Activated CD4-positive, alpha-beta memory T cell treated with anti-CD3 and anti-CD28 coated beads for 36 hours (primary cell): ENCODE measurements at regions not wholly inside any gene's neighbourhood (a gene's known extent, or its start where the extent isn't known, plus 50 kb on each side); places are given as distances from the start of the nearest gene placed in this dataset.
"Not testable (repeated sequence)": the region's sequence is repeated elsewhere in the genome, so short reads cannot be mapped to it uniquely, and the experiment has no call there.

Experiments used
- CTCF ChIA-PET: fragments of 350-600 bp; sonication (Branson Sonifier 250); formaldehyde crosslinking; loops from one replicate; lab custom pipeline; 2021; ENCODE audit warnings: antibody characterized with exemption, inconsistent platforms; lab: Charles Lee
- POLR2A ChIA-PET: fragments of 350-600 bp; sonication (Branson Sonifier 250); formaldehyde crosslinking; loops from one replicate; lab custom pipeline; 2021; ENCODE audit warnings: antibody characterized with exemption; lab: Charles Lee
- DNase-seq: peaks from one replicate; pipeline ENCODE4 v3.0.0-alpha.2; 2020
- H3K27ac Mint-ChIP-seq: one replicate; pipeline ENCODE4 v1.8.0; 2021; ENCODE audit warnings: mixed read lengths
- H3K27me3 Mint-ChIP-seq: one replicate; pipeline ENCODE4 v1.8.0; 2021; ENCODE audit warnings: mixed read lengths
- H3K36me3 Mint-ChIP-seq: one replicate; pipeline ENCODE4 v1.8.0; 2021; ENCODE audit warnings: mixed read lengths
- H3K4me1 Mint-ChIP-seq: one replicate; pipeline ENCODE4 v1.8.0; 2021; ENCODE audit warnings: low read depth, mixed read lengths
- H3K4me3 Mint-ChIP-seq: one replicate; pipeline ENCODE4 v1.8.0; 2021; ENCODE audit warnings: mild to moderate bottlenecking, mixed read lengths
- H3K9me3 Mint-ChIP-seq: one replicate; pipeline ENCODE4 v1.8.0; 2021; ENCODE audit warnings: mixed read lengths
- intact Hi-C: fragments of 100-400 bp; cut with micrococcal nuclease; formaldehyde crosslinking; loops from one replicate; pipeline ENCODE4 v1.15.1; 2023

DNA sequence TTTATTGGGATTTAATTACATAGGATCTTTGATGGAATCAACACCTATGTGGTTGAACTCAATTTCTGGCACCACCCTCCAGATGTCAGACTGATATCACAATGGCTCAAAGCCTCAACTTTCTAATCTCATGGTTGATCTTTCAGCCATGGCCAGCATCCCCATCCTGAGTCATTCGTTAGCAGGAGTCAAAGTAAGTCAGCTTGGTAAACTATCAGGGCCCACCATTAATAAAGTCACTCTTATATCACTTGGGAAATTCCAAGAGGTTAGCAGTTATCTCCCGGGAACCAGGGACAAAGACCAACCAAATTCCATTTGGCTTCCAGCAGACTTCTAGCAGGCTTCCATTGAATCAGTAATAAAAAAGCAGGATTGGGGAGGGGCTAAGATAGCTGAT lies 50.7 kb upstream of the TNFSF4 start:
- no peaks in the 10 kb centered on the region for H3K4me1 Mint-ChIP-seq
- H3K27ac Mint-ChIP-seq: no peak overlapping the region
- H3K36me3 Mint-ChIP-seq: peaks cover 11% of the 10 kb centered on the region
- POLR2A ChIA-PET: no interaction called here
- peaks cover 24% of the 10 kb centered on the region for H3K9me3 Mint-ChIP-seq
- CTCF ChIA-PET: interaction anchor here (1.5 kb wide), 1 partner anchor 19 kb away, joined by 4 read pairs; no protein-coding TSS in a partner anchor
- no peak overlapping the region for H3K4me3 Mint-ChIP-seq
- intact Hi-C loops: loop anchor here (5.0 kb wide), 1 partner anchor 154 kb away; no protein-coding TSS in a partner anchor
- DNase-seq: no peak
- H3K27me3 Mint-ChIP-seq: no peaks in the 10 kb centered on the region

DNA sequence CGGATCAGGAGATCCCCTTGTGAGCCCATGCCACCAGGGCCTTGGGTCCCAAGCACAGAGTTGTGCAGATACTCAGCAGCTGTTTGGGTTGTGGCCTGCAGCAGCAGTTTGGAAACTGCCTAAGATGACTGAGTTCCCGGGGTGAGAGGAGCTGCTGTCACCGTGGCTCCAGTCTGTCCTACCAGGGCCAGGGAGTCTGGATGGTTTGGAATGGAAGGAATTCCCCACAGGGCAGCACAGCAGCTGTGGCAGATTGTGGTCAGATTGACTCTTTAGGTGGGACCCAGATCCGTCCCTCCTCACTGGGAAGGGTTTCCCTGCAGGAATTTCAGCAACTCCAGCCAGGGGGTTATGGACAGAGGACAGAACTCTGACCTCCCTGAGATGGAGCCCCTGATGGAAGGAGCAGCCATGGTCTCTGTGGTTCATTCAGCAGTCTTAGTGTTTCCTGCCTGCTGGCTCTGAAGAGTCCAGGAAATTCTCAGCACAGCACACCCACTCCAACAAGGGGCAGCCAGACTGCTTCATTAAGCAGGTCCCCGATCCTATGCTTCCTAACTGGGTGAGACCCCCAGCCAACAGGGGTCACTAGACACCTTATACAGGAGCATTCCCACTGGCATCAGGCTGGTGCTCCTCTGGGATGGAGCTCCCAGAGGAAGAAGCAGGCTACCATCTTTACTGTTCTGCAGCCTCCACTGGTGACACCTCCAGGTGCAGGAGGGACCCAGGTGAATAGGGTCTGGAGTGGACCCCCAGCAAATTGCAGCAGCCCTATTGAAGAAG lies 51.5 kb upstream of the TNFSF4 start:
- ChIA-PET CTCF (no interaction called here), POLR2A (no interaction called here)
- Mint-ChIP-seq H3K27ac (no peak overlapping the region), H3K36me3 (peaks cover 11% of the 10 kb centered on the region), H3K9me3 (peaks cover 25% of the 10 kb centered on the region), H3K27me3 (no peaks in the 10 kb centered on the region), H3K4me3 (no peak overlapping the region), H3K4me1 (no peaks in the 10 kb centered on the region)
- intact Hi-C loops: loop anchor here (5.0 kb wide), 1 partner anchor 154 kb away; no protein-coding TSS in a partner anchor
- no peak for DNase-seq

DNA sequence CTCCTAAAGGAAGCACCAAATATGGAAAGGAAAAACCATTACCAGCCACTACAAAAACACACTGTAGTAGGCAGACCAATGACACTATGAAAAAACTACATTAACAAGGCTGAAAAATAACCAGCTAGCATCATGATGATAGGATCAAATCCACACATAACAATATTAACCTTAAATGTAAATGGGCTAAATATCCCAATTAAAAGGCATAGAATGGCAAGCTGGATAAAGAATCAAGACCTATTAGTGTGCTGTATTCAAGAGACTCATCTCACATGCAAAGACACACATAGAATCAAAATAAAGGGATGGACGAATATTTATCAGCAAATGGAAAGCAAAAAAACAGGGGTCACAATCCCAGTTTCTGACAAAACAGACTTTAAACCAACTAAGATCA lies 53.2 kb upstream of the TNFSF4 start:
- H3K4me3 Mint-ChIP-seq, H3K27me3 Mint-ChIP-seq, intact Hi-C loops, H3K4me1 Mint-ChIP-seq, POLR2A ChIA-PET, H3K27ac Mint-ChIP-seq, DNase-seq, CTCF ChIA-PET: not testable (repeated sequence)
- peaks cover 11% of the 10 kb centered on the region for H3K36me3 Mint-ChIP-seq
- peaks cover 25% of the 10 kb centered on the region for H3K9me3 Mint-ChIP-seq

DNA sequence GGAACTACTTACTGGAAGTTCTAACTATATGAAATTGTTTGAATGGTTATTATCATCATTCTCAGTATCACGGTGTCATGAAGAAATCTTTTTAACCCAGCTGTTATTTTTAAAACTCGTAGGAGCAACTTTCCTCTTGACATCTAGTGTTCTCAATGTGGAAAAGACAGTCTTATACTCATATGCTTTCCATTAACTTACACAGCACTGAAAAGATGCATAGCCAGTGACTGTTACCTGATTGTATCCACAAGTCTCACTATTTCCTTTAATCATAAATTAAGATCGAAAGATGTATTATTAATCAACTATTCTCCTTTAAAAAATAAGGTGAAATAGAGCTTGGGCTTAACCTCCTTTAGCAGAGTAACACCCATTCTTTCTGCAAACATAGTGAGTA lies 59.7 kb upstream of the TNFSF4 start:
- intact Hi-C loops: no loop called here

DNA sequence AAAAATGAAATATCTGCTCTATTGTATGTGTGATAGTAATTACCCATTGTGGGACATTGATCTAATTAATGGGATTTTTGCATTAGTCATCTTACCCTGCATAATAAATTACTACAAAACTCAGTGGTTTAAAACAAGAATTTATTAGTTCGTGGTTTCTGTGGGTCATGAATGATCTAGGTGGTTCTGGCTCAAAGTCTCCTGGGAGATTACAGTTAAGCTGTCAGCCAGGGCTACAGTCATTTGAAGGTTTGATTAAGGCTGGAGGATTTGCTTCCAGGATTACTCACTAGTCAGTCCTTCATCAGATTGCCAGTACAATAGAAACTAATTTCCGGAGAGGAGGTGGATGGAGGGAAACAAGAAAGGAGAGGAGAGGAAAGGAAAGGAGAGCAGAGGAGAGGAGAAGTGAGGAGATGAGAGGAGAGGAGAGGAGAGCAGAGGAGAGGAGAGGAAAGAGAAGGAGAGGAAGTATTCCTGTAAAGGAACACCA lies 60.4 kb upstream of the TNFSF4 start:
- Mint-ChIP-seq H3K27me3 (no peaks in the 10 kb centered on the region), H3K27ac (no peak overlapping the region), H3K4me1 (peaks cover 4% of the 10 kb centered on the region), H3K36me3 (no peaks in the 10 kb centered on the region), H3K9me3 (peaks cover 3% of the 10 kb centered on the region), H3K4me3 (no peak overlapping the region)
- ChIA-PET POLR2A (no interaction called here), CTCF (interaction anchor here (0.6 kb wide), 1 partner anchor 23 kb away, joined by 3 read pairs; no protein-coding TSS in a partner anchor)
- intact Hi-C loops: no loop called here
- no peak for DNase-seq

More for the DNA sequence above, 59.7 kb upstream of the TNFSF4 start:
- ChIA-PET POLR2A (no interaction called here), CTCF (no interaction called here)
- H3K4me1 Mint-ChIP-seq: peaks cover 4% of the 10 kb centered on the region
- no peak for DNase-seq
- peaks cover 3% of the 10 kb centered on the region for H3K9me3 Mint-ChIP-seq
- no peak overlapping the region for H3K4me3 Mint-ChIP-seq
- H3K27me3 Mint-ChIP-seq: no peaks in the 10 kb centered on the region
- no peaks in the 10 kb centered on the region for H3K36me3 Mint-ChIP-seq
- H3K27ac Mint-ChIP-seq: no peak overlapping the region

DNA sequence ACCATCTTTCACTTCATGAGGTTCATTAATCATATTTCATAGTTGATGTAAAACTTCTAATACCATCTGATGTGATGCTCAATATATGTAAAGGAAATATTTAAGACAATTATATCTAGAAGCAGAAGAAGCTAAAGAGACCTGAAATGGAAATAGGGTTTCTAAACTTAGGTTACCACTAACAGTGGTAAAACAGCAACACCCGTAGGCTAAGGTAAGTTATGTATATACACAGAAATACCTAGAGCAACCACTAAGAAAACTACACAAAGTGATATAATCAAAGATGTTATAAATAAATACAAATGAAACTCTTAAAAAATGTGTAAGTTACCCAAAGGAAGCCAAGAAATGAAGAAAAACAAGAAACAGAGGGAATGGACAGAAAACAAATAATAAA lies 61.1 kb upstream of the TNFSF4 start:
- no peak overlapping the region for H3K4me3 Mint-ChIP-seq
- H3K27ac Mint-ChIP-seq: no peak overlapping the region
- POLR2A ChIA-PET: no interaction called here
- no peak for DNase-seq
- CTCF ChIA-PET: interaction anchor here (0.6 kb wide), 1 partner anchor 23 kb away, joined by 3 read pairs; no protein-coding TSS in a partner anchor
- no peaks in the 10 kb centered on the region for H3K9me3 Mint-ChIP-seq
- no peaks in the 10 kb centered on the region for H3K36me3 Mint-ChIP-seq
- peaks cover 4% of the 10 kb centered on the region for H3K4me1 Mint-ChIP-seq
- no peaks in the 10 kb centered on the region for H3K27me3 Mint-ChIP-seq
- intact Hi-C loops: no loop called here

DNA sequence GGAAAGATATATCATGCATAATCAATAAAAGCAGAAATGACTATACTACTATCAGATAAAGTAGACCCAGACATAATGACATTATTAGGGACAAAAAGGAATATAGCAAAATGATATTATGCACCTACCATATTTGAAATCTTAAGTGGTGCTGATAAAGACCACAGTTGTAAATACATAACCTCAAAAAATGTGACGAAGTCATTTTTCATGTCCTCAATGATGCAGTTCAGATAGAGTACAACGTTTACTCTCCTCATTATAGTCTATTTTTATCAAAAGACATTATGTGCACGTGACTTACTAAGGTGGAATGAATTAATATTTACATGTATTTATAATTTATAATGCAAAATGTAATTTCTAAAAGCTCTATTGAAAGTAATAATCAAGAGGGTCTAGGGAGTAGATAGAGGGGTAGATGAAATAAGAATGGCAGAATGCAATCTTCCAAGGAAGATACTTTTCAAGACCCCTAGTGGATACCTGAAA lies 61.7 kb upstream of the TNFSF4 start:
- Mint-ChIP-seq H3K27me3 (no peaks in the 10 kb centered on the region), H3K4me3 (no peak overlapping the region), H3K9me3 (no peaks in the 10 kb centered on the region), H3K4me1 (peaks cover 4% of the 10 kb centered on the region), H3K27ac (no peak overlapping the region), H3K36me3 (no peaks in the 10 kb centered on the region)
- ChIA-PET POLR2A (no interaction called here), CTCF (no interaction called here)
- DNase-seq: no peak
- intact Hi-C loops: no loop called here

DNA sequence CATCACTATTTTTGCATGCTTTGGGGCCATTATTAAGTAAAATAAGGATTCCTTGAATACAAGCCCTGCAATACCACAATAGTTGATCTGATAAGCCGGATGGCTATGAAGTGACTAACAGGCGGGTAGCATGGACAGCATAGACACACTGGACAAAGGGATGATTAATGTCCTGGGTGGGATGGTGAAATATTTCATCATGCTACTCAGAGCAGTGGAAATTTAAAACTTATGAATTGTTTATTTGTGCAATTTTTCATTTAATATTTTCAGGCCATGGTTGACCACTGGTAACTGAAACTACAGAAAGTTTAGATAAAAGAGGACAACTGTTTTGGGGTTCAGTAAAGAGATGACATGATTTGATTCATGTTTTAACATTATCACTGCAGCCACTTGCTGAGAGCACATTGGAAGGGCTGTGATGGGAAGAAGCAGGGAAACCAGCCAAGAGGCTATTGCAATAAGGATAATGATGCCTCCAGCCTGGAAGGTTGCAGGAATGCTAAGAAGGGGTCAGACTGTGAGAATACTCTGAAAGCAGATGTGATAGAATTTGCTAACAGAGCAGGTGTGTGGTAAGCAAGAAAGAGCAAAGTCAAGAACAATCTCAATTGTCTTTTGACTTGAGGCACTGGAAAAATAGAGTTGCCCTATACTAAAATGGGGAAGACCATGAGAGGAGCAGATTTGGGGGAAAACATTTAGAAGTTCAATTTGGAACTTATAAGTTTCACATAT lies 62.5 kb upstream of the TNFSF4 start:
- Mint-ChIP-seq H3K9me3 (no peaks in the 10 kb centered on the region), H3K4me3 (no peak overlapping the region), H3K36me3 (no peaks in the 10 kb centered on the region), H3K4me1 (peaks cover 4% of the 10 kb centered on the region), H3K27me3 (no peaks in the 10 kb centered on the region), H3K27ac (no peak overlapping the region)
- DNase-seq: no peak
- POLR2A ChIA-PET: no interaction called here
- CTCF ChIA-PET: no interaction called here
- intact Hi-C loops: no loop called here

DNA sequence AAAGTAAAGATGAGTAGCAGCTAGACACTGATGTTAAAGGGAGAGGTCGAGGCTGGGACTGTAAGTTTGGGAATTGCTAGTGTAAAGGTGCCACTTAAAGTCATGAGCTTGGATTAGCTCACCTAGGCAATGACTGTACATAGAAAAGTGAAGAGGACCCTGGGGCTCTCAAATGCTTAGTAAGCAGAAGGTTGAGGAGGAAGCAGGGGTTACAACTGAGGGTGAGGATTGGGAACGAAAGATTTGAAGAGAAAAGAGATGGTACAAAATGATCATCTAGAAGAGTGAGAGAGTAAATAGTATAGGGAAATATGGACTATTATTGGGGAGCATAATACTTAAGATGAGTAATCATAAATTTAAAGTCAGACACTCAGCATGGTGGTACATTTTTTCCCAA lies 63.1 kb upstream of the TNFSF4 start:
- intact Hi-C loops: no loop called here

DNA sequence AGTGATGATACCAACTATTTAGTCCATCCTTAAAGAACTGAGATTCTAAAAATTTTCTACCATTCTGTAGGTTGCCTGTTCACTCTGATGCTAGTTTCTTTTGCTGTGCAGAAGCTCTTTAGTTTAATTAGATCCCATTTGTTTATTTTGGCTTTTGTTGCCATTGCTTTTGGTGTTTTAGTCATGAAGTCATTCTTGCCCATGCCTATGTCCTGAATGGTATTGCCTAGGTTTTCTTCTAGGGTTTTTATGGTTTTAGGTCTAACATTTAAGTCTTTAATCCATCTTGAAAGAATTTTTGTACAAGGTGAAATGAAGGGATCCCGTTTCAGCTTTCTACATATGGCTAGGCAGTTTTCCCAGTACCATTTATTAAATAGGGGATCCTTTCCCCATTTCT lies 63.9 kb upstream of the TNFSF4 start:
- CTCF ChIA-PET: interaction anchor here (2.7 kb wide), 1 partner anchor 16 kb away, joined by 9 read pairs; no protein-coding TSS in a partner anchor

More for the DNA sequence above, 63.1 kb upstream of the TNFSF4 start:
- ChIA-PET POLR2A (no interaction called here), CTCF (interaction anchor here (2.7 kb wide), 1 partner anchor 15 kb away, joined by 9 read pairs; no protein-coding TSS in a partner anchor)
- no peak overlapping the region for H3K27ac Mint-ChIP-seq
- no peaks in the 10 kb centered on the region for H3K27me3 Mint-ChIP-seq
- DNase-seq: no peak
- peaks cover 4% of the 10 kb centered on the region for H3K4me1 Mint-ChIP-seq
- H3K4me3 Mint-ChIP-seq: no peak overlapping the region
- H3K36me3 Mint-ChIP-seq: no peaks in the 10 kb centered on the region
- no peaks in the 10 kb centered on the region for H3K9me3 Mint-ChIP-seq

DNA sequence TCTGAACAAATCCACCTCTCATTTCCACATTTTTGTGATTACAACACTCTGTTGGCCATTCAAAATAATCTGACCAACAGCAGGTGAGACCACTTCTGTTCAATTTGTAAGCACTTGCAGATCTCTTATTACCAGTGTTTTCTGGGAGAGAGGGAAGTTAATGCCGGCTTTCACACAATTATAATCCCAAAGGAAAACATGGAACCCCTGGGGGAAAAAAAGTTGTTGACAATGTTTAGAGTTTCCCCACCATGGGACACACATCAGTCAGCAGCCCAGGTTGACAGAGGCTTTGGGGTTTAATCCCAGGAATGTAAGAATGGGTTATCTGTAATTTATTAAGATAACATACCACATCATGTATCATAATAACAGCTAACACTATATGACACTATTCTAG lies 68.4 kb upstream of the TNFSF4 start:
- DNase-seq: no peak
- ChIA-PET CTCF (no interaction called here), POLR2A (no interaction called here)
- Mint-ChIP-seq H3K27me3 (no peaks in the 10 kb centered on the region), H3K27ac (no peak overlapping the region), H3K36me3 (no peaks in the 10 kb centered on the region), H3K4me3 (no peak overlapping the region), H3K9me3 (no peaks in the 10 kb centered on the region), H3K4me1 (peaks cover 7% of the 10 kb centered on the region)
- intact Hi-C loops: no loop called here

More for the DNA sequence above, 63.9 kb upstream of the TNFSF4 start:
- intact Hi-C loops, POLR2A ChIA-PET, H3K9me3 Mint-ChIP-seq, H3K27me3 Mint-ChIP-seq, H3K4me3 Mint-ChIP-seq, H3K36me3 Mint-ChIP-seq, DNase-seq, H3K27ac Mint-ChIP-seq, H3K4me1 Mint-ChIP-seq: not testable (repeated sequence)
